ENCODE measurements at regions not wholly inside any gene's neighbourhood (a gene's known extent, or its start where the extent isn't known, plus 50 kb on each side); places are given as distances from the start of the nearest gene placed in this dataset.
"Not testable (repeated sequence)": the region's sequence is repeated elsewhere in the genome, so short reads cannot be mapped to it uniquely, and the experiment has no call there.

- no peak for DNase-seq
- Mint-ChIP-seq H3K27ac (no peak overlapping the region), H3K4me1 (ENCODE audit: low read depth) (peaks cover 3% of the 10 kb centered on the region), H3K4me3 (no peak overlapping the region), H3K36me3 (ENCODE audit: low read depth) (no peaks in the 10 kb centered on the region), H3K9me3 (no peaks in the 10 kb centered on the region), H3K27me3 (ENCODE audit: low read depth) (no peaks in the 10 kb centered on the region)
- intact Hi-C loops (cut with micrococcal nuclease), result no loop called here
- CTCF ChIA-PET, result no interaction called here
These were observed 52.3 kb upstream of the ZNF33B start for GRCh38 chr10:42690449-42691360.

- Mint-ChIP-seq H3K9me3 (no peaks in the 10 kb centered on the region), H3K27me3 (ENCODE audit: low read depth) (no peaks in the 10 kb centered on the region), H3K4me3 (no peak overlapping the region), H3K36me3 (ENCODE audit: low read depth) (no peaks in the 10 kb centered on the region), H3K27ac (no peak overlapping the region), H3K4me1 (ENCODE audit: low read depth) (peaks cover 3% of the 10 kb centered on the region)
- no peak for DNase-seq
- CTCF ChIA-PET, result no interaction called here
- intact Hi-C loops (cut with micrococcal nuclease), result no loop called here
These were observed 53.2 kb upstream of the ZNF33B start for GRCh38 chr10:42691361-42692120.

GRCh38 chr10:42697926-42698325 is 59.6 kb upstream of the ZNF33B start:
- CTCF ChIA-PET, result no interaction called here
- H3K27ac Mint-ChIP-seq, result no peak overlapping the region
- no peaks in the 10 kb centered on the region for H3K9me3 Mint-ChIP-seq
- no peak overlapping the region for H3K4me3 Mint-ChIP-seq
- H3K36me3 Mint-ChIP-seq (ENCODE audit: low read depth), result no peaks in the 10 kb centered on the region
- H3K27me3 Mint-ChIP-seq (ENCODE audit: low read depth), result peaks cover 8% of the 10 kb centered on the region
- no peaks in the 10 kb centered on the region for H3K4me1 Mint-ChIP-seq (ENCODE audit: low read depth)
- intact Hi-C loops (cut with micrococcal nuclease), result no loop called here
- no peak for DNase-seq

GRCh38 chr10:42707234-42707633 is 68.9 kb upstream of the ZNF33B start:
- Mint-ChIP-seq H3K27me3 (ENCODE audit: low read depth) (peaks cover 8% of the 10 kb centered on the region), H3K27ac (no peak overlapping the region), H3K36me3 (ENCODE audit: low read depth) (no peaks in the 10 kb centered on the region), H3K9me3 (no peaks in the 10 kb centered on the region), H3K4me3 (no peak overlapping the region), H3K4me1 (ENCODE audit: low read depth) (no peaks in the 10 kb centered on the region)
- no peak for DNase-seq
- CTCF ChIA-PET, result interaction anchor here (0.6 kb wide), 1 partner anchor 20 kb away, joined by 3 read pairs; no protein-coding TSS in a partner anchor
- intact Hi-C loops (cut with micrococcal nuclease), result no loop called here

GRCh38 chr10:42719339-42719738 is 63.3 kb upstream of the BMS1 start:
- H3K36me3 Mint-ChIP-seq (ENCODE audit: low read depth); intact Hi-C loops (cut with micrococcal nuclease); DNase-seq; CTCF ChIA-PET; H3K9me3 Mint-ChIP-seq; H3K27me3 Mint-ChIP-seq (ENCODE audit: low read depth); H3K27ac Mint-ChIP-seq; H3K4me1 Mint-ChIP-seq (ENCODE audit: low read depth); H3K4me3 Mint-ChIP-seq: not testable (repeated sequence)

- no peak overlapping the region for H3K4me3 Mint-ChIP-seq
- H3K4me1 Mint-ChIP-seq (ENCODE audit: low read depth), result no peaks in the 10 kb centered on the region
- H3K9me3 Mint-ChIP-seq, result no peaks in the 10 kb centered on the region
- H3K27ac Mint-ChIP-seq, result no peak overlapping the region
- no peaks in the 10 kb centered on the region for H3K36me3 Mint-ChIP-seq (ENCODE audit: low read depth)
- no peaks in the 10 kb centered on the region for H3K27me3 Mint-ChIP-seq (ENCODE audit: low read depth)
- CTCF ChIA-PET, result interaction anchor here (0.6 kb wide), 1 partner anchor 697 kb away, joined by 3 read pairs; no protein-coding TSS in a partner anchor
- intact Hi-C loops (cut with micrococcal nuclease), result no loop called here
- DNase-seq, result no peak
These were observed 60.0 kb upstream of the BMS1 start for GRCh38 chr10:42722575-42722974.

- intact Hi-C loops (cut with micrococcal nuclease); H3K4me1 Mint-ChIP-seq (ENCODE audit: low read depth); H3K27ac Mint-ChIP-seq; H3K4me3 Mint-ChIP-seq; H3K27me3 Mint-ChIP-seq (ENCODE audit: low read depth); DNase-seq; H3K9me3 Mint-ChIP-seq; CTCF ChIA-PET; H3K36me3 Mint-ChIP-seq (ENCODE audit: low read depth): not testable (repeated sequence)
These were observed 59.0 kb upstream of the BMS1 start for GRCh38 chr10:42723549-42723948.

- intact Hi-C loops (cut with micrococcal nuclease); H3K36me3 Mint-ChIP-seq (ENCODE audit: low read depth); DNase-seq; H3K4me3 Mint-ChIP-seq; CTCF ChIA-PET; H3K27me3 Mint-ChIP-seq (ENCODE audit: low read depth); H3K9me3 Mint-ChIP-seq; H3K4me1 Mint-ChIP-seq (ENCODE audit: low read depth); H3K27ac Mint-ChIP-seq: not testable (repeated sequence)
These were observed 57.9 kb upstream of the BMS1 start for GRCh38 chr10:42724660-42725059.

GRCh38 chr10:42732266-42732665 is 50.3 kb upstream of the BMS1 start:
- CTCF ChIA-PET, result no interaction called here
- H3K4me1 Mint-ChIP-seq (ENCODE audit: low read depth), result no peaks in the 10 kb centered on the region

More at GRCh38 chr10:42732266-42732665, 50.3 kb upstream of the BMS1 start:
- Mint-ChIP-seq H3K9me3 (no peaks in the 10 kb centered on the region), H3K4me3 (no peak overlapping the region), H3K36me3 (ENCODE audit: low read depth) (no peaks in the 10 kb centered on the region), H3K27me3 (ENCODE audit: low read depth) (peaks cover 18% of the 10 kb centered on the region), H3K27ac (no peak overlapping the region)
- intact Hi-C loops (cut with micrococcal nuclease), result no loop called here
- no peak for DNase-seq
